Activated T-helper 17 cell treated with anti-CD3 and anti-CD28 coated beads, Interleukin-2, amount 50 U/mL, for 72 hours (primary cell): ENCODE measurements at regions not wholly inside any gene's neighbourhood (a gene's known extent, or its start where the extent isn't known, plus 50 kb on each side); places are given as distances from the start of the nearest gene placed in this dataset.

ENCODE experiments used
- ATAC-seq: fragments of 150-1000 bp; cut with Tn5 transposase; replicated peaks from 2 replicates; pipeline ENCODE4 v1.10.0; 2021; ENCODE audit warnings: mild to moderate bottlenecking, moderate library complexity
- H3K27ac Mint-ChIP-seq: one replicate; pipeline ENCODE4 v1.8.0; 2022; ENCODE audit warnings: mixed read lengths
- H3K27me3 Mint-ChIP-seq: one replicate; pipeline ENCODE4 v1.8.0; 2022; ENCODE audit warnings: mixed read lengths
- H3K36me3 Mint-ChIP-seq: one replicate; pipeline ENCODE4 v1.8.0; 2022; ENCODE audit warnings: low read depth, mild to moderate bottlenecking, mixed read lengths
- H3K4me1 Mint-ChIP-seq: one replicate; pipeline ENCODE4 v1.8.0; 2022; ENCODE audit warnings: mixed read lengths
- H3K4me3 Mint-ChIP-seq: one replicate; pipeline ENCODE4 v1.8.0; 2022; ENCODE audit warnings: mild to moderate bottlenecking, mixed read lengths
- H3K9me3 Mint-ChIP-seq: one replicate; pipeline ENCODE4 v1.8.0; 2022; ENCODE audit warnings: mixed read lengths

GRCh38 chr7:152969839-152970238 lies 210.3 kb downstream of the ACTR3B start:
- ATAC-seq: no peak
- no peaks in the 10 kb centered on the region for H3K36me3 Mint-ChIP-seq
- H3K27me3 Mint-ChIP-seq: peaks cover 4% of the 10 kb centered on the region
- no peaks in the 10 kb centered on the region for H3K9me3 Mint-ChIP-seq
- no peak overlapping the region for H3K27ac Mint-ChIP-seq
- no peaks in the 10 kb centered on the region for H3K4me1 Mint-ChIP-seq
- no peak overlapping the region for H3K4me3 Mint-ChIP-seq

DNA sequence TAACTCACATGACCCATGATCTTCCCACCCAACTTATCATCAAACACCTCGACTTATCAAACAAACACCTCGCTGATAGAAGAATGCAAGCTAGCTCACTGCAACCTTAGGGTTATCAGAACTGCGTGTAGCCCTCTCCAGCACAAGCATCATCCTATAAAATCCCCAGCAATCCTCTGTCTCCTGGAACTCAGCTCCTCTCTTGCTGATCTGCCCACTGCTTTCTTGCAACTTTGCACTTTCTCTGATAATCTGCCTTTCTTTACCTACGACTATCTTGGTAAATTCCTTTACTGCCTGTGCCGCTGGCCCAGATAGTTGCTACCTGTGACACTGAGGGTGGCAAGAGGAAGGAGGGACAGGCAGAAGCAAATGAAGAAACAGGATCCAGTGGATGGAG lies 210.9 kb downstream of the ACTR3B start:
- Mint-ChIP-seq H3K27me3 (peaks cover 4% of the 10 kb centered on the region), H3K4me3 (no peak overlapping the region), H3K27ac (no peak overlapping the region), H3K36me3 (no peaks in the 10 kb centered on the region), H3K4me1 (no peaks in the 10 kb centered on the region), H3K9me3 (no peaks in the 10 kb centered on the region)
- no peak for ATAC-seq

DNA sequence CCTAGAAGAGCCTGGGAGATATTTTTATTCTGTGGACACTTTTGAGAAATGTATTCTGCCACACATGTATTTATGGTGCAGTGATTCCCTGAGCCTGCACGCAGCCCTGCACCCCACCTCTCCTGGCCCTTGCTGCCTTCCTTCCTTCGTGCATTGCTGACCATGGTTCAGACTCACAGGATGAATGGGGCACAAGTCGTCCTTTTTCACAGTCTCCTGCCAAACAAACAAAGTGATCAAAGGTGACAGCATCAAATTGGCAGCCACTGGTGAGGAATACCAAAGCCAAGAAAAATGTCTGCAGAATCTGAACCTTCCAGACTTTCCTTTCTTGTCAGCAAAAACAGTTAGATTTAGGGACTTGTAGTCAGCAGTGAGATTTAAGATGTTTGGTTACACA lies 215.0 kb downstream of the ACTR3B start:
- Mint-ChIP-seq H3K27me3 (peaks cover 7% of the 10 kb centered on the region), H3K4me1 (no peaks in the 10 kb centered on the region)
- no peak for ATAC-seq

GRCh38 chr7:152975076-152975475 lies 215.5 kb downstream of the ACTR3B start:
- no peaks in the 10 kb centered on the region for H3K36me3 Mint-ChIP-seq
- no peaks in the 10 kb centered on the region for H3K9me3 Mint-ChIP-seq
- H3K27me3 Mint-ChIP-seq: peaks cover 7% of the 10 kb centered on the region
- no peaks in the 10 kb centered on the region for H3K4me1 Mint-ChIP-seq
- no peak overlapping the region for H3K27ac Mint-ChIP-seq
- ATAC-seq: no peak
- H3K4me3 Mint-ChIP-seq: no peak overlapping the region

More for the DNA sequence above, 215.0 kb downstream of the ACTR3B start:
- Mint-ChIP-seq H3K4me3 (no peak overlapping the region), H3K36me3 (no peaks in the 10 kb centered on the region), H3K27ac (no peak overlapping the region), H3K9me3 (no peaks in the 10 kb centered on the region)

- Mint-ChIP-seq H3K36me3 (no peaks in the 10 kb centered on the region), H3K4me1 (no peaks in the 10 kb centered on the region), H3K27me3 (peaks cover 14% of the 10 kb centered on the region), H3K9me3 (no peaks in the 10 kb centered on the region), H3K27ac (no peak overlapping the region), H3K4me3 (no peak overlapping the region)
- ATAC-seq: no peak
Measured at GRCh38 chr7:152979376-152979775, 219.8 kb downstream of the ACTR3B start.

DNA sequence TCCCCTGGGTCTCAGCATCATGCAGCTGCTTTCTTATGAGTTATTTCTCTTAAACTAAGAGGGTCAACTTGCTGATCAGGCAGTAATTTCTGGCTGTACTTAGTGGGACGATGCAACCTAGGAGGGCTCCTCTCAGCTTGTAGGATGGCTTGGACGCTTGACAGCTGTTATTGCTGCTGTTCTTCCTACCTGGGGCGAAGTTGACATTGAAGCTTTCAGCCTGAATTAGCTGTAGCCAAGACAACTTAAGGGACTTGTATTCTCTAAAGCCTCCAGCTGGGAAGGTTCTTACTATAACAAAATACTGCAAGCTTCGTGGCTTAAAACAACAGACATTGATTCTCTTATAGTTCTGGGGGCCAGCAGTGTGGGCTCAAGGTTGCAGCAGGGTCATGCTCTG lies 224.9 kb downstream of the ACTR3B start:
- no peak for ATAC-seq
- H3K4me1 Mint-ChIP-seq: no peaks in the 10 kb centered on the region
- no peaks in the 10 kb centered on the region for H3K36me3 Mint-ChIP-seq
- peaks cover 11% of the 10 kb centered on the region for H3K27me3 Mint-ChIP-seq
- no peak overlapping the region for H3K27ac Mint-ChIP-seq
- no peaks in the 10 kb centered on the region for H3K9me3 Mint-ChIP-seq
- H3K4me3 Mint-ChIP-seq: no peak overlapping the region

DNA sequence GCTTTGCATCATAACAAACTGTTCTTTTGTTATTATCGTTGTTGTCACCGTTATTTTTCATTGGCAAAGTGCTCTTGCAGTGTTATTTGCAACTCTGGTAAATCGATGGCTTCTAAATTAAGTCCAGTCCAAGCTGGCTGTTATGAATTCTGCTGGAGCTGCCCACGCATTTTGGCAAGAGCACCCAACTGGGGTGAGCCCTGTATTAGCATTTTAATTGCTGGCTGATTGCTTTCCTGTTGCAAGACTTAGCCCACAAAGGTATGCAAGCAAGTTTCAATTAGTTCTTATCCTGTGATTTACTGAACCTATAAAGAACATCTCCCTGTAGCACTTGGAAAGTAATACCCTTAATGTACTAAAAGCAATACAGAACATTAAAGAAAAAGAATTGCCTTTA lies 226.8 kb downstream of the ACTR3B start:
- Mint-ChIP-seq H3K36me3 (no peaks in the 10 kb centered on the region), H3K27ac (no peak overlapping the region), H3K4me1 (no peaks in the 10 kb centered on the region), H3K27me3 (peaks cover 7% of the 10 kb centered on the region), H3K9me3 (no peaks in the 10 kb centered on the region), H3K4me3 (no peak overlapping the region)
- ATAC-seq: no peak

DNA sequence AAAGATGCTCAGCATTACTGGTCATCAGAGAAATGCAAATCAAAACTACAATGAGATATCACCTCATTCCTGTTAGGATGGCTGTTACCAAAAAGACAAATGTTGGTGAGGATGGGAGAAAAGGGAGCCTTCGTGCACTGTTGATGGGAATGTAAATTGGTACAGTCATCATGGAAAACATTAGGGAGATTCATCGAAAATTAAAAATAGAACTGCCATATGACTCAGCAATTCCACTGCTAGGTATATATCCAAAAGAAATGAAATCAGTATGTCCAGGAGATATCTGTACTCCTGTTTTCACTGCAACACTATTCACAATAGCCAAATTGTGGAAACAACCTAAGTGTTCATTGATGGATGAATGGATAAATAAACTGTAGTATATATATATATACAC lies 228.1 kb downstream of the ACTR3B start:
- ATAC-seq: no peak
- no peak overlapping the region for H3K4me3 Mint-ChIP-seq
- H3K27ac Mint-ChIP-seq: no peak overlapping the region
- no peaks in the 10 kb centered on the region for H3K4me1 Mint-ChIP-seq
- H3K27me3 Mint-ChIP-seq: no peaks in the 10 kb centered on the region
- no peaks in the 10 kb centered on the region for H3K36me3 Mint-ChIP-seq
- no peaks in the 10 kb centered on the region for H3K9me3 Mint-ChIP-seq

GRCh38 chr7:152989889-152990380 lies 230.4 kb downstream of the ACTR3B start:
- no peak for ATAC-seq
- peaks cover 3% of the 10 kb centered on the region for H3K27me3 Mint-ChIP-seq
- no peaks in the 10 kb centered on the region for H3K36me3 Mint-ChIP-seq
- H3K4me1 Mint-ChIP-seq: no peaks in the 10 kb centered on the region
- H3K27ac Mint-ChIP-seq: no peak overlapping the region
- no peak overlapping the region for H3K4me3 Mint-ChIP-seq
- no peaks in the 10 kb centered on the region for H3K9me3 Mint-ChIP-seq

DNA sequence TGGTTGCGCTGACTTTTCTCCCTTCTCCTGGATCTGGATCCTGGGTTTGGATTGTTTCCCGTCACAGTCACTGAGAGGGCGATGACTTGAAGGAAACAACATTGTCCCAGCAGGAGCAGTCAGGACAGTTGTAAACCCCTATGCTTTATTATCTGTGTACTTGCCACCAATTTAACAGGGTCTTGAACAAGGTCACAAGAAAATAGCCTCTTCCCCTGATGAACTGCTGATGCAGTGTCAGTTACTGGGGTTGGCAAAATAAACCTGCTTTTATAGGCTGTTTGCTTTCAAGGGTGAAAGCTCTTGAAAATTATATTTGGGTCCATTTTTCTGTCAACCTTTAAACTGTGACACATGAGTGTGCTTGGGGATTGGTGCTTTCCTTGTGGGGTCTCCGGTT lies 238.9 kb downstream of the ACTR3B start:
- peaks cover under 1% of the 10 kb centered on the region for H3K27me3 Mint-ChIP-seq
- H3K36me3 Mint-ChIP-seq: no peaks in the 10 kb centered on the region
- no peak overlapping the region for H3K4me3 Mint-ChIP-seq
- no peak overlapping the region for H3K27ac Mint-ChIP-seq
- no peak for ATAC-seq
- no peaks in the 10 kb centered on the region for H3K4me1 Mint-ChIP-seq
- H3K9me3 Mint-ChIP-seq: peaks cover 11% of the 10 kb centered on the region

DNA sequence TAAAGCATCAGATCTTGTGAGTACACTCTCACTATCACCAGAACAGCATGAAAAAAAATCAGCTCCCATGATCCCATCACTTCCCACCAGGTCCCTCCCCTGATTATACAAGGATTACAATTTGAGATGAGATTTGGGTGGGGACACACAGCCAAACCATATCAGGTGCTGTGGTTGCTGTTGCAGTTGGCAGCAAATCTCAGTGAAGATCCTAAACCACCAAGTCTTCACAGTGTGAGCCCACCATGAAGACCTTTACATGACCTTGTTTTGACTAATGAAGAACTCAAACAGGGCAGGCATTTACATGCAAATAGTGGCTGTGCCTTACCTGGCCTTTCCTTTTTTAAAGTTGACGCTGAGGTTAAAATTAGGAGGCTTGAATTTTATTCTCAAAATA lies 242.6 kb downstream of the ACTR3B start:
- H3K4me3 Mint-ChIP-seq: no peak overlapping the region
- ATAC-seq: no peak
- H3K9me3 Mint-ChIP-seq: peaks cover 11% of the 10 kb centered on the region
- H3K27ac Mint-ChIP-seq: no peak overlapping the region
- H3K4me1 Mint-ChIP-seq: no peaks in the 10 kb centered on the region
- no peaks in the 10 kb centered on the region for H3K36me3 Mint-ChIP-seq
- no peaks in the 10 kb centered on the region for H3K27me3 Mint-ChIP-seq

GRCh38 chr7:153002572-153002971 lies 243.0 kb downstream of the ACTR3B start:
- Mint-ChIP-seq H3K4me3 (no peak overlapping the region), H3K27me3 (no peaks in the 10 kb centered on the region), H3K36me3 (no peaks in the 10 kb centered on the region), H3K4me1 (no peaks in the 10 kb centered on the region), H3K27ac (no peak overlapping the region), H3K9me3 (peaks cover 11% of the 10 kb centered on the region)
- no peak for ATAC-seq

- ATAC-seq: no peak
- Mint-ChIP-seq H3K27me3 (no peaks in the 10 kb centered on the region), H3K4me1 (no peaks in the 10 kb centered on the region), H3K4me3 (no peak overlapping the region), H3K36me3 (no peaks in the 10 kb centered on the region), H3K9me3 (peaks cover 11% of the 10 kb centered on the region), H3K27ac (no peak overlapping the region)
Measured at GRCh38 chr7:153004341-153004740, 244.8 kb downstream of the ACTR3B start.

DNA sequence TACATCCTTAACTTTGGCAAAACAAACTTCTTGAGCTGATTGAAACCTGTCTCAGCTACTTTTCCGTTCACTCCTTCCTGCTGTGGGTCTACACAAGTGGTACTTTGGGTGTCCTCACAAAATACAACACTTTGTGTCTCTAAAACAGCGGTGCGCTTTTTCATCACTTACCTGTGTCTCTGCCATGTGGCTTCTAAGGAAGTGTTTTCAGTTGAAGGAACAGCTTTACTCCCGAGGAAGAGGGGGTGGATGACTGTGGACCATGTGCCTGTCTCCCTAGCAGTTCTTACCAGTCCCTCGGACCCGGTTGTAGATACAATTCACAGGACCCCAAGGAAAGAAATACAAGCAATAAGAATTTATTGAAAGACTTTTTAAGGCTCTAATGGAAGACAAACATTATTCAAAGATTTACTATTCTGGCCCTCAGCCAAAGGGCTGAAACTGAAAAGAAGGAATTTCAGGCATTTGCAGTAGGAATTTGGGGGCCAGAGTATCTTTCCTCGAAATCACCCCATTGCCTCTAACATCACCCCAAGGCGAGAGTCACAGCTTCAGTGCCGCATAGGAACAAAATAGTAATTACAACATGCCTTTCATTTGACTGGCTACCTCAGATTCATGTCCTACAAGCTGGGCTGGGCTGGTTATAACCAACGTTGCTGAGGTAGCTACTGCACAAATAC lies 246.3 kb downstream of the ACTR3B start:
- Mint-ChIP-seq H3K4me3 (no peak overlapping the region), H3K36me3 (no peaks in the 10 kb centered on the region), H3K27ac (no peak overlapping the region), H3K4me1 (no peaks in the 10 kb centered on the region), H3K27me3 (no peaks in the 10 kb centered on the region), H3K9me3 (peaks cover 7% of the 10 kb centered on the region)
- ATAC-seq: no peak

- no peaks in the 10 kb centered on the region for H3K27me3 Mint-ChIP-seq
- ATAC-seq: no peak
- no peaks in the 10 kb centered on the region for H3K4me1 Mint-ChIP-seq
- no peak overlapping the region for H3K4me3 Mint-ChIP-seq
- no peak overlapping the region for H3K27ac Mint-ChIP-seq
- H3K9me3 Mint-ChIP-seq: peaks cover 1% of the 10 kb centered on the region
- H3K36me3 Mint-ChIP-seq: no peaks in the 10 kb centered on the region
Measured at GRCh38 chr7:153006452-153006851, 246.9 kb downstream of the ACTR3B start.

DNA sequence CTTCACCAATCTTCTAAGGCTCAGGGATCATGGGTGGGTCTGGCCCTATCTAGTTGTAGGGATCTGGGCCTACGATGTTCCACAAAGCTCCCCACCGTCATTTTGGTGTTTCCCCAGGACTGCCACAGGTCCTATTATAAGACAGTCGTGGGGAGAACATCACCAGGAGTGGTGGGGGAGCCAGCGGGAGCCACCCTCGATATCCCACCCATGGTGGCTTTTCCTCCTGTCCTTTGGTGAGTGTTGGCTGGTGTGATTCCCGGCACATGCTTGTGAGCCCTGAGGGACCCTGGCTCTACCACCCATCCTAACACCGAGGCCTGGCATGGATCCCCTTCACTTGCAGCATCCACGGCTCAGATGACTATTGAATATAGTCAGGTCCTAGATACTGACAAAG lies 247.4 kb downstream of the ACTR3B start:
- Mint-ChIP-seq H3K27ac (no peak overlapping the region), H3K27me3 (no peaks in the 10 kb centered on the region), H3K36me3 (no peaks in the 10 kb centered on the region), H3K9me3 (no peaks in the 10 kb centered on the region), H3K4me1 (no peaks in the 10 kb centered on the region), H3K4me3 (no peak overlapping the region)
- no peak for ATAC-seq
